H1 (cell line): ENCODE measurements at regions not wholly inside any gene's neighbourhood (a gene's known extent, or its start where the extent isn't known, plus 50 kb on each side); places are given as distances from the start of the nearest gene placed in this dataset.

Source experiments
- CHD2 ChIP-seq: IDR thresholded peaks from 2 replicates; pipeline ENCODE4 v1.6.1; 2012; ENCODE audit warnings: low read length, improper control_type of control experiment
- NRF1 ChIP-seq: IDR thresholded peaks from 2 replicates; pipeline ENCODE4 v1.6.1; 2011; ENCODE audit warnings: mild to moderate bottlenecking, low read depth, low read length, improper control_type of control experiment
- TF ChIP-seq, protein P1 (sequence below): fragments of 300-600 bp; sonication (generic); IDR thresholded peaks from 2 replicates; pipeline ENCODE4 v1.7.1; 2012; ENCODE audit warnings: low read length, moderate library complexity, mild to moderate bottlenecking, inconsistent platforms; ENCODE audit not compliant: insufficient replicate concordance

- TF ChIP-seq, protein P1, sequence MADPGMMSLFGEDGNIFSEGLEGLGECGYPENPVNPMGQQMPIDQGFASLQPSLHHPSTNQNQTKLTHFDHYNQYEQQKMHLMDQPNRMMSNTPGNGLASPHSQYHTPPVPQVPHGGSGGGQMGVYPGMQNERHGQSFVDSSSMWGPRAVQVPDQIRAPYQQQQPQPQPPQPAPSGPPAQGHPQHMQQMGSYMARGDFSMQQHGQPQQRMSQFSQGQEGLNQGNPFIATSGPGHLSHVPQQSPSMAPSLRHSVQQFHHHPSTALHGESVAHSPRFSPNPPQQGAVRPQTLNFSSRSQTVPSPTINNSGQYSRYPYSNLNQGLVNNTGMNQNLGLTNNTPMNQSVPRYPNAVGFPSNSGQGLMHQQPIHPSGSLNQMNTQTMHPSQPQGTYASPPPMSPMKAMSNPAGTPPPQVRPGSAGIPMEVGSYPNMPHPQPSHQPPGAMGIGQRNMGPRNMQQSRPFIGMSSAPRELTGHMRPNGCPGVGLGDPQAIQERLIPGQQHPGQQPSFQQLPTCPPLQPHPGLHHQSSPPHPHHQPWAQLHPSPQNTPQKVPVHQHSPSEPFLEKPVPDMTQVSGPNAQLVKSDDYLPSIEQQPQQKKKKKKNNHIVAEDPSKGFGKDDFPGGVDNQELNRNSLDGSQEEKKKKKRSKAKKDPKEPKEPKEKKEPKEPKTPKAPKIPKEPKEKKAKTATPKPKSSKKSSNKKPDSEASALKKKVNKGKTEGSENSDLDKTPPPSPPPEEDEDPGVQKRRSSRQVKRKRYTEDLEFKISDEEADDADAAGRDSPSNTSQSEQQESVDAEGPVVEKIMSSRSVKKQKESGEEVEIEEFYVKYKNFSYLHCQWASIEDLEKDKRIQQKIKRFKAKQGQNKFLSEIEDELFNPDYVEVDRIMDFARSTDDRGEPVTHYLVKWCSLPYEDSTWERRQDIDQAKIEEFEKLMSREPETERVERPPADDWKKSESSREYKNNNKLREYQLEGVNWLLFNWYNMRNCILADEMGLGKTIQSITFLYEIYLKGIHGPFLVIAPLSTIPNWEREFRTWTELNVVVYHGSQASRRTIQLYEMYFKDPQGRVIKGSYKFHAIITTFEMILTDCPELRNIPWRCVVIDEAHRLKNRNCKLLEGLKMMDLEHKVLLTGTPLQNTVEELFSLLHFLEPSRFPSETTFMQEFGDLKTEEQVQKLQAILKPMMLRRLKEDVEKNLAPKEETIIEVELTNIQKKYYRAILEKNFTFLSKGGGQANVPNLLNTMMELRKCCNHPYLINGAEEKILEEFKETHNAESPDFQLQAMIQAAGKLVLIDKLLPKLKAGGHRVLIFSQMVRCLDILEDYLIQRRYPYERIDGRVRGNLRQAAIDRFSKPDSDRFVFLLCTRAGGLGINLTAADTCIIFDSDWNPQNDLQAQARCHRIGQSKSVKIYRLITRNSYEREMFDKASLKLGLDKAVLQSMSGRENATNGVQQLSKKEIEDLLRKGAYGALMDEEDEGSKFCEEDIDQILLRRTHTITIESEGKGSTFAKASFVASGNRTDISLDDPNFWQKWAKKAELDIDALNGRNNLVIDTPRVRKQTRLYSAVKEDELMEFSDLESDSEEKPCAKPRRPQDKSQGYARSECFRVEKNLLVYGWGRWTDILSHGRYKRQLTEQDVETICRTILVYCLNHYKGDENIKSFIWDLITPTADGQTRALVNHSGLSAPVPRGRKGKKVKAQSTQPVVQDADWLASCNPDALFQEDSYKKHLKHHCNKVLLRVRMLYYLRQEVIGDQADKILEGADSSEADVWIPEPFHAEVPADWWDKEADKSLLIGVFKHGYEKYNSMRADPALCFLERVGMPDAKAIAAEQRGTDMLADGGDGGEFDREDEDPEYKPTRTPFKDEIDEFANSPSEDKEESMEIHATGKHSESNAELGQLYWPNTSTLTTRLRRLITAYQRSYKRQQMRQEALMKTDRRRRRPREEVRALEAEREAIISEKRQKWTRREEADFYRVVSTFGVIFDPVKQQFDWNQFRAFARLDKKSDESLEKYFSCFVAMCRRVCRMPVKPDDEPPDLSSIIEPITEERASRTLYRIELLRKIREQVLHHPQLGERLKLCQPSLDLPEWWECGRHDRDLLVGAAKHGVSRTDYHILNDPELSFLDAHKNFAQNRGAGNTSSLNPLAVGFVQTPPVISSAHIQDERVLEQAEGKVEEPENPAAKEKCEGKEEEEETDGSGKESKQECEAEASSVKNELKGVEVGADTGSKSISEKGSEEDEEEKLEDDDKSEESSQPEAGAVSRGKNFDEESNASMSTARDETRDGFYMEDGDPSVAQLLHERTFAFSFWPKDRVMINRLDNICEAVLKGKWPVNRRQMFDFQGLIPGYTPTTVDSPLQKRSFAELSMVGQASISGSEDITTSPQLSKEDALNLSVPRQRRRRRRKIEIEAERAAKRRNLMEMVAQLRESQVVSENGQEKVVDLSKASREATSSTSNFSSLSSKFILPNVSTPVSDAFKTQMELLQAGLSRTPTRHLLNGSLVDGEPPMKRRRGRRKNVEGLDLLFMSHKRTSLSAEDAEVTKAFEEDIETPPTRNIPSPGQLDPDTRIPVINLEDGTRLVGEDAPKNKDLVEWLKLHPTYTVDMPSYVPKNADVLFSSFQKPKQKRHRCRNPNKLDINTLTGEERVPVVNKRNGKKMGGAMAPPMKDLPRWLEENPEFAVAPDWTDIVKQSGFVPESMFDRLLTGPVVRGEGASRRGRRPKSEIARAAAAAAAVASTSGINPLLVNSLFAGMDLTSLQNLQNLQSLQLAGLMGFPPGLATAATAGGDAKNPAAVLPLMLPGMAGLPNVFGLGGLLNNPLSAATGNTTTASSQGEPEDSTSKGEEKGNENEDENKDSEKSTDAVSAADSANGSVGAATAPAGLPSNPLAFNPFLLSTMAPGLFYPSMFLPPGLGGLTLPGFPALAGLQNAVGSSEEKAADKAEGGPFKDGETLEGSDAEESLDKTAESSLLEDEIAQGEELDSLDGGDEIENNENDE = no peak
- no peak for TF ChIP-seq NRF1
- TF ChIP-seq CHD2 = no peak
Observed at GRCh38 chr5:68928617-68929302, 165.1 kb upstream of the SLC30A5 start (continued).
